PC-9 (cell line): ENCODE measurements at regions not wholly inside any gene's neighbourhood (a gene's known extent, or its start where the extent isn't known, plus 50 kb on each side); places are given as distances from the start of the nearest gene placed in this dataset.

ENCODE experiments used
- BruUV-seq: library from RNA; stranded (reverse); fragments of 400-500 nt; replicated peaks from 2 replicates; lab custom pipeline; 2021; lab: Mats Ljungman, UMichigan
- CTCF ChIA-PET: fragments of 300-600 bp; sonication (Branson Sonifier 250); formaldehyde crosslinking; loops from one replicate; lab custom pipeline; 2022; ENCODE audit warnings: antibody characterized with exemption; lab: Charles Lee
- POLR2A ChIA-PET: fragments of 300-600 bp; sonication (Branson Sonifier 250); formaldehyde crosslinking; loops from one replicate; lab custom pipeline; 2022; ENCODE audit warnings: antibody characterized with exemption; ENCODE audit not compliant: unreplicated experiment; lab: Charles Lee
- DNase-seq, 2 experiments: peaks; one replicate each; pipeline versions ENCODE4 v3.0.0 to v3.0.0-alpha.2; 2015 to 2022; ENCODE audit warnings: mixed read lengths in 1 of 2
- H2AFZ ChIP-seq: fragments of 200-600 bp; sonication (generic); 2 replicates; pipeline ENCODE4 v1.8.1; 2017; ENCODE audit warnings: antibody characterized with exemption
- H3F3A ChIP-seq: fragments of 200-600 bp; sonication (generic); 2 replicates; pipeline ENCODE4 v1.8.1; 2017; ENCODE audit warnings: antibody characterized with exemption, mild to moderate bottlenecking, low read depth; ENCODE audit not compliant: insufficient read depth
- H3K27ac ChIP-seq: fragments of 200-600 bp; sonication (generic); 2 replicates; pipeline ENCODE4 v1.6.1; 2016; ENCODE audit warnings: mixed run types
- H3K27me3 ChIP-seq: fragments of 200-600 bp; sonication (generic); 2 replicates; pipeline ENCODE4 v1.6.1; 2016; ENCODE audit warnings: low read depth, mixed run types; ENCODE audit not compliant: insufficient read depth
- H3K36me3 ChIP-seq: fragments of 200-600 bp; sonication (generic); 2 replicates; pipeline ENCODE4 v1.6.1; 2016; ENCODE audit warnings: low read depth, mixed run types
- H3K4me1 ChIP-seq: fragments of 200-600 bp; sonication (generic); replicated peaks from 2 replicates; pipeline ENCODE4 v1.6.1; 2016; ENCODE audit warnings: mixed run types; ENCODE audit not compliant: insufficient read depth
- H3K4me2 ChIP-seq: fragments of 200-600 bp; sonication (generic); 2 replicates; pipeline ENCODE4 v1.6.1; 2017; ENCODE audit warnings: mixed run types
- H3K4me3 ChIP-seq: fragments of 200-600 bp; sonication (generic); 2 replicates; pipeline ENCODE4 v1.6.1; 2016; ENCODE audit warnings: mixed run types
- H3K79me2 ChIP-seq: fragments of 200-600 bp; sonication (generic); 2 replicates; pipeline ENCODE4 v1.6.1; 2017; ENCODE audit warnings: low read depth, mixed run types
- H3K9me2 ChIP-seq: fragments of 200-600 bp; sonication (generic); 2 replicates; pipeline ENCODE4 v1.8.1; 2017; ENCODE audit warnings: mild to moderate bottlenecking; ENCODE audit not compliant: insufficient read depth
- H3K9me3 ChIP-seq: fragments of 200-600 bp; sonication (generic); 2 replicates; pipeline ENCODE4 v1.8.1; 2016; ENCODE audit warnings: low read depth; ENCODE audit not compliant: insufficient read depth
- H4K20me1 ChIP-seq: fragments of 200-600 bp; sonication (generic); 2 replicates; pipeline ENCODE4 v1.8.1; 2017; ENCODE audit not compliant: insufficient read depth
- EZH2 ChIP-seq: fragments of 200-600 bp; sonication (generic); IDR thresholded peaks from 2 replicates; pipeline ENCODE4 v1.8.0; 2017; ENCODE audit warnings: antibody characterized with exemption, low read depth
- intact Hi-C: fragments of 100-400 bp; cut with micrococcal nuclease; formaldehyde crosslinking; loops from one replicate; pipeline ENCODE4 v1.10.0; 2022; ENCODE audit not compliant: unreplicated experiment
- TF ChIP-seq, protein P1 (sequence below): fragments of 200-600 bp; sonication (generic); conservative IDR thresholded peaks from 2 replicates; pipeline ENCODE4 v1.6.1; 2017; ENCODE audit warnings: mixed run types, antibody characterized with exemption, mild to moderate bottlenecking, moderate library complexity

DNA sequence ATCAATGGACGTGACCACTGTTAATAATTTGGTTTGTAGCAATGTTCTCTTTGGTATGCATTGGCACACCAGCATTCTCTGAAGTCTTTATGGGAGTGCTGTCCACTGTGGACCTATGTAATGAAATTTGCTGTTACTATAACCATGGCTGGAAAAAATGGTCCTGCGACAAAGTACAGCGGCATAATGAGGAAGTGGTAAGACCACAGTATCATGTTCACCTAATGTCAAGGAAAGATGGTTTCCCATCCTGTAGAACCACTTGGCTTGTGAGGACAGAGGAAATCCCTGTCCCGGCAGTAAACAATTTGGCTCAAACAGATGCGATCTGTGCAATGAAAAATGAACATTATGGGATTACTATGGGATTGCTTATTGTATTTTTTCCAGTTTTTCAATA lies 173.9 kb upstream of the IVNS1ABP start:
- Histone ChIP-seq H3K36me3 (no peaks in the 10 kb centered on the region), H2AFZ (no peak overlapping the region), H3K27me3 (no peaks in the 10 kb centered on the region), H4K20me1 (no peaks in the 10 kb centered on the region), H3F3A (no peaks in the 10 kb centered on the region), H3K4me1 (no peaks in the 10 kb centered on the region), H3K9me3 (no peaks in the 10 kb centered on the region), H3K9me2 (no peaks in the 10 kb centered on the region), H3K27ac (no peak overlapping the region), H3K79me2 (no peaks in the 10 kb centered on the region), H3K4me3 (no peak overlapping the region), H3K4me2 (no peak overlapping the region)
- intact Hi-C loops: no loop called here
- BruUV-seq: no TSS peak
- CTCF ChIA-PET: no interaction called here
- DNase-seq: no peak
- POLR2A ChIA-PET: no interaction called here
- TF ChIP-seq EZH2: no peak
- TF ChIP-seq, protein P1, sequence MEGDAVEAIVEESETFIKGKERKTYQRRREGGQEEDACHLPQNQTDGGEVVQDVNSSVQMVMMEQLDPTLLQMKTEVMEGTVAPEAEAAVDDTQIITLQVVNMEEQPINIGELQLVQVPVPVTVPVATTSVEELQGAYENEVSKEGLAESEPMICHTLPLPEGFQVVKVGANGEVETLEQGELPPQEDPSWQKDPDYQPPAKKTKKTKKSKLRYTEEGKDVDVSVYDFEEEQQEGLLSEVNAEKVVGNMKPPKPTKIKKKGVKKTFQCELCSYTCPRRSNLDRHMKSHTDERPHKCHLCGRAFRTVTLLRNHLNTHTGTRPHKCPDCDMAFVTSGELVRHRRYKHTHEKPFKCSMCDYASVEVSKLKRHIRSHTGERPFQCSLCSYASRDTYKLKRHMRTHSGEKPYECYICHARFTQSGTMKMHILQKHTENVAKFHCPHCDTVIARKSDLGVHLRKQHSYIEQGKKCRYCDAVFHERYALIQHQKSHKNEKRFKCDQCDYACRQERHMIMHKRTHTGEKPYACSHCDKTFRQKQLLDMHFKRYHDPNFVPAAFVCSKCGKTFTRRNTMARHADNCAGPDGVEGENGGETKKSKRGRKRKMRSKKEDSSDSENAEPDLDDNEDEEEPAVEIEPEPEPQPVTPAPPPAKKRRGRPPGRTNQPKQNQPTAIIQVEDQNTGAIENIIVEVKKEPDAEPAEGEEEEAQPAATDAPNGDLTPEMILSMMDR: no peak

- Histone ChIP-seq H3K4me3 (no peak overlapping the region), H3K79me2 (no peaks in the 10 kb centered on the region), H3K4me1 (no peaks in the 10 kb centered on the region), H3K9me2 (no peaks in the 10 kb centered on the region), H3K36me3 (no peaks in the 10 kb centered on the region), H3K9me3 (no peaks in the 10 kb centered on the region), H3F3A (no peaks in the 10 kb centered on the region), H3K27me3 (no peaks in the 10 kb centered on the region), H3K4me2 (no peak overlapping the region), H3K27ac (no peak overlapping the region), H2AFZ (no peak overlapping the region), H4K20me1 (no peaks in the 10 kb centered on the region)
- DNase-seq: no peak
- no peak for TF ChIP-seq EZH2
- TF ChIP-seq, protein P1: no peak
- ChIA-PET CTCF (no interaction called here), POLR2A (no interaction called here)
- BruUV-seq: no TSS peak
- intact Hi-C loops: no loop called here
Observed at GRCh38 chr1:185489406-185489805, 172.4 kb upstream of the IVNS1ABP start.

DNA sequence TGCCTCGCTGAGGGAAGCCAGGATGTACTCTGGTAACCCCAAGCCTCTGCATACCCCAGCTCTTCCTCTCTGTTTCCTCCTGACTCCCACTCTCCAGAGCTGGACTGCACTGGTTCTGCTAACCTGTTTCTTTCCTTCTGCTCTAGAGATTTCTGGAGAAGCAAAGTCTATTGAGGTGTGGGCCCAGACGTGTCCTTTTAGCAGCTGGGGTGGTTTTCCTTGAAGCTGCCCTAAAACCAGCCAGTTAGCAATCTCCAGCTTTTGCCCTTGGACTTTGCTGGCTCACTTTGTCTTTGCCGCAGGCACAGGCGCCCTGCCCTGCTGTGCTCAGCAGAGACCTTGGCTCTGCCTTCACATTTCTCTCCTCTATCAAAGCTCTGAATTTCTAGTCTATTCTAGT lies 171.8 kb upstream of the IVNS1ABP start:
- no peak overlapping the region for H3K4me2 ChIP-seq
- BruUV-seq: no TSS peak
- H3K9me2 ChIP-seq: no peaks in the 10 kb centered on the region
- no peaks in the 10 kb centered on the region for H3K9me3 ChIP-seq
- no peak for TF ChIP-seq EZH2
- TF ChIP-seq, protein P1: no peak
- no peaks in the 10 kb centered on the region for H4K20me1 ChIP-seq
- ChIA-PET CTCF (no interaction called here), POLR2A (no interaction called here)
- H3F3A ChIP-seq: no peaks in the 10 kb centered on the region
- H3K27me3 ChIP-seq: no peaks in the 10 kb centered on the region
- DNase-seq: no peak
- no peak overlapping the region for H3K4me3 ChIP-seq
- 0 out of 2 replicates have a peak, but pooled peaks cover 4% of the 10 kb centered on the region for H3K4me1 ChIP-seq
- intact Hi-C loops: no loop called here
- H3K27ac ChIP-seq: no peak overlapping the region
- no peaks in the 10 kb centered on the region for H3K36me3 ChIP-seq
- no peak overlapping the region for H2AFZ ChIP-seq
- no peaks in the 10 kb centered on the region for H3K79me2 ChIP-seq
